ENCODE measurements at regions not wholly inside any gene's neighbourhood (a gene's known extent, or its start where the extent isn't known, plus 50 kb on each side); places are given as distances from the start of the nearest gene placed in this dataset.

DNA sequence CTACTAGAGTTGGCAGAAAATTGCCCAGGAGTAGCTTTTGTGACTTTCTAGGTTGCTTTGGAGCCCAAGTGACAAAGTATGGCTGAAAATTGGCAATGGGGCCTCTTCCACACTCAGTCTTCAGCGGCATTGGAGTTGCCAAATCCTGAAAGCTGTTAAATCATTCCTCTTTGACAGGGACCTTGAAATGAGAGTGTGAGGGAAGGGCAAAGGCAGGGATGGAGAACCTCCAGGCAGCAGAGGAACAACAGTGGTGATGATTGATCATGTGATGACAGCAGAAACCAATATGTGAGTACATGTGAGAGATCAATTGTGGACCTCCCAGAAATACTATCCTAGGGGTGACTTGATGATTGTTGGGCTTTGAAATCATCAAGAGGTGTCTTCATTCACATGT lies 393.9 kb downstream of the KIF16B start:
- TF ChIP-seq, protein P1, sequence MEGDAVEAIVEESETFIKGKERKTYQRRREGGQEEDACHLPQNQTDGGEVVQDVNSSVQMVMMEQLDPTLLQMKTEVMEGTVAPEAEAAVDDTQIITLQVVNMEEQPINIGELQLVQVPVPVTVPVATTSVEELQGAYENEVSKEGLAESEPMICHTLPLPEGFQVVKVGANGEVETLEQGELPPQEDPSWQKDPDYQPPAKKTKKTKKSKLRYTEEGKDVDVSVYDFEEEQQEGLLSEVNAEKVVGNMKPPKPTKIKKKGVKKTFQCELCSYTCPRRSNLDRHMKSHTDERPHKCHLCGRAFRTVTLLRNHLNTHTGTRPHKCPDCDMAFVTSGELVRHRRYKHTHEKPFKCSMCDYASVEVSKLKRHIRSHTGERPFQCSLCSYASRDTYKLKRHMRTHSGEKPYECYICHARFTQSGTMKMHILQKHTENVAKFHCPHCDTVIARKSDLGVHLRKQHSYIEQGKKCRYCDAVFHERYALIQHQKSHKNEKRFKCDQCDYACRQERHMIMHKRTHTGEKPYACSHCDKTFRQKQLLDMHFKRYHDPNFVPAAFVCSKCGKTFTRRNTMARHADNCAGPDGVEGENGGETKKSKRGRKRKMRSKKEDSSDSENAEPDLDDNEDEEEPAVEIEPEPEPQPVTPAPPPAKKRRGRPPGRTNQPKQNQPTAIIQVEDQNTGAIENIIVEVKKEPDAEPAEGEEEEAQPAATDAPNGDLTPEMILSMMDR (IDR thresholded peaks at IDR 0.05; ENCODE audit: unreplicated experiment), result no peak
- no peak overlapping the region for H3K4me3 Mint-ChIP-seq (ENCODE audit: low read depth)
- H3K9me3 Mint-ChIP-seq (ENCODE audit: low read depth), result peaks cover 11% of the 10 kb centered on the region
- no peaks in the 10 kb centered on the region for H3K4me1 Mint-ChIP-seq (ENCODE audit: low read depth)
- DNase-seq (ENCODE audit: low spot score, unreplicated experiment), result no peak
- no peaks in the 10 kb centered on the region for H3K27me3 Mint-ChIP-seq
- no peaks in the 10 kb centered on the region for H3K36me3 Mint-ChIP-seq (ENCODE audit: insufficient read depth)
- H3K27ac Mint-ChIP-seq, result no peak overlapping the region

DNA sequence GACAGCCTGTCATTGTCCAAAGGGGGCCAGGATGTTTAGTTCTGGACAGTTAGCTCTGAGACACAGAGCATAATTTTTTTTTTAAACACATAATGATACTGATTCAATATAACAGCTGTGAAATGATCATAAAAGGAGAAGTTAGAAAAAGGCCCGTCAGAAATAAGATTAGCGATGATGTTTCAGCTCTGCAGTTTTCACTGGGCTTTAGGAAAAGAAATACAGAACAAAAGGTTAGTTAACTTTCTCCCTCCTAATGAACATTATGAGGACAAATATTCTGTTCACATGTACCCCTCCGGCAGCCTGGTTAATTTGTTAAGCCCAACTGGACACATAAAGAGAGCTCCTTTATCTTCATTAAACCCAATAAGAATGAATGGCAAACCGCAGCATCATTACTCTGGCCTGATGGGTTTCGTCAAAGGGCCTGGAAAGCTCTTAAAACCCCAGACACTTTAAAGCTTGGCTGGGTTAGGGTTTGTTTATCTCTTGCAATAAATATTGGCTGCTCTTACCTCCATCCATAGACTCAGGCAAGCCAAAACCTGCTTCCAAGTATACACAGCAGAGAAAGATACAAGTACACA lies 394.6 kb downstream of the KIF16B start:
- TF ChIP-seq, protein P1 (IDR thresholded peaks at IDR 0.05; ENCODE audit: unreplicated experiment), result no peak
- Mint-ChIP-seq H3K27ac (no peak overlapping the region), H3K9me3 (ENCODE audit: low read depth) (peaks cover 11% of the 10 kb centered on the region), H3K36me3 (ENCODE audit: insufficient read depth) (no peaks in the 10 kb centered on the region), H3K27me3 (no peaks in the 10 kb centered on the region), H3K4me3 (ENCODE audit: low read depth) (no peak overlapping the region), H3K4me1 (ENCODE audit: low read depth) (no peaks in the 10 kb centered on the region)
- no peak for DNase-seq (ENCODE audit: low spot score, unreplicated experiment)

DNA sequence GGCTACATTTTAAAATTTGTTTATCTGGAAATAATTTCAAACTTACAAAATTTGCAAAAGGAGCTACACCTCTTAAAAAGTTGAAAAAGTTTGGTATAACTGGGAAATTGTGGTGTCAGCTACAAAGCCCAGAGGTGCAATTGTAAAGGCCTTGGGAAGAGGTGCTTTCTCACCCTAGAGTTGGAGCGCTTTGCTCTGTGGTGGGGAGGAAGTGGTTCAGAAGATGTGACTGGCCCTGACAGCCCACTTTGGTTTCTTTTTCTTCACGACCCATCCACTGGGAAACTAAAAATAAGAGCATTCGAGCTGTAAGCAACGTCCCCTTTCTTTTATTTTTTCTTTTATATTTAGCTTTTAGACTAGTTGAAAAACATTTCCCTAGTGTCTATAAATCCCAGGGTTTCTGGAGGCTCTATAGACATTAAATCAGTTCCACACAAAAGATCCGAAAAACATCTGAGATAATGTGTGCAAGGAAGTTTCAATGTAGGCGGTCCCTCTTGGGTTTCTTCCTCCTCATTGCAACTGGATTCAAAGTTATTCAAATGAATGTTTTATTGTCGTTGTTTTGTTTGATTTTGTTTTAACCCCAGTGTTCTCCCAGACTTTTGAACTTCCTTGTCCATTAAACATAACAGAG lies 397.8 kb downstream of the KIF16B start:
- H3K36me3 Mint-ChIP-seq (ENCODE audit: insufficient read depth), result no peaks in the 10 kb centered on the region
- H3K4me1 Mint-ChIP-seq (ENCODE audit: low read depth), result no peaks in the 10 kb centered on the region
- TF ChIP-seq, protein P1 (IDR thresholded peaks at IDR 0.05; ENCODE audit: unreplicated experiment), result no peak
- H3K27ac Mint-ChIP-seq, result no peak overlapping the region
- H3K9me3 Mint-ChIP-seq (ENCODE audit: low read depth), result peaks cover 8% of the 10 kb centered on the region
- no peak for DNase-seq (ENCODE audit: low spot score, unreplicated experiment)
- H3K4me3 Mint-ChIP-seq (ENCODE audit: low read depth), result no peak overlapping the region
- no peaks in the 10 kb centered on the region for H3K27me3 Mint-ChIP-seq

DNA sequence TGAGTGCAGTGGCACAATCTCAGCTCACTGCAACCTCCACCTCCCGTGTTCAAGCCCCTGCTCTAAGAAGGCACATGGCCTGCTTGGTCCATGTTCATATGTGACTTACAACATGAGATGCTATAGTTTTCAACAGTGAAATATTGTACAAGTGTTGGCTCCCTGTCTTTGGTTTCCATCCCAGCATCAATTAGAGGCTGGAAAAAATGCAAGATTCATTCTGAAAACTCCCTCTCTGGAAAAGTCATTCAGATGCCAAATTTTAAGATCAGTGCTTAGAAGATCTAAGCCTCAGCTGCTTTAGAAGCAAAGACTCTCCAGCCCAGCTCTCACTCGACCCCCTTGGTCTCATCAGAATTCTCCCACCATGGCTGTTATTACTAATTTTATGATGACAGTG lies 398.9 kb downstream of the KIF16B start:
- Mint-ChIP-seq H3K27ac (no peak overlapping the region), H3K36me3 (ENCODE audit: insufficient read depth) (no peaks in the 10 kb centered on the region), H3K4me1 (ENCODE audit: low read depth) (no peaks in the 10 kb centered on the region), H3K27me3 (no peaks in the 10 kb centered on the region), H3K9me3 (ENCODE audit: low read depth) (peaks cover 4% of the 10 kb centered on the region), H3K4me3 (ENCODE audit: low read depth) (no peak overlapping the region)
- TF ChIP-seq, protein P1 (IDR thresholded peaks at IDR 0.05; ENCODE audit: unreplicated experiment), result no peak
- DNase-seq (ENCODE audit: low spot score, unreplicated experiment), result no peak

DNA sequence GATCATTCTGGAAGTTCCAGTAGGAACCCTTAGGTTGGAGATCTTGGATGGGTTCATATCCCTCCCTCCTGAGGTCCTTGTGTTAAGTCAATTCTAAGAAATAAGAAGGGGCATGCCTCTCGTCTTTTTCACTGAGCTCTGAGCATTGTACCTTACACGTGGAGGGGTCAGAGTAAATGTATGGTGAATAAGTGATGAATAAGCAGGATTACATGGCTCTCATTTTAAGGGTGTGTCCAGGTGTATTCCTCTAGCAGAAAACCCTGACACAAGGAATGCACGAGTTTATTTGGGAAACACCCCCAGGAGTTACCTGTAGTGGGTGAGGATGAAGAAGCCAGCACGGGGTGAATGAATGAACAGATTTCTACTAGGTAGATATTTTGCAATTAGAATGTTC lies 400.2 kb downstream of the KIF16B start:
- DNase-seq (ENCODE audit: low spot score, unreplicated experiment), result no peak
- Mint-ChIP-seq H3K4me1 (ENCODE audit: low read depth) (no peaks in the 10 kb centered on the region), H3K4me3 (ENCODE audit: low read depth) (no peak overlapping the region), H3K27me3 (no peaks in the 10 kb centered on the region), H3K27ac (no peak overlapping the region), H3K9me3 (ENCODE audit: low read depth) (peaks cover 4% of the 10 kb centered on the region), H3K36me3 (ENCODE audit: insufficient read depth) (no peaks in the 10 kb centered on the region)
- TF ChIP-seq, protein P1 (IDR thresholded peaks at IDR 0.05; ENCODE audit: unreplicated experiment), result no peak

Data from progenitor cell of endocrine pancreas (in vitro differentiated cells).